T-helper 1 cell treated with Interleukin-12 subunit alpha and Interleukin-12 subunit beta and Interleukin-4 antibody, amounts not matched to agents 30 ng/mL and 1 ng/mL, for 36 hours (primary cell): ENCODE measurements at regions not wholly inside any gene's neighbourhood (a gene's known extent, or its start where the extent isn't known, plus 50 kb on each side); places are given as distances from the start of the nearest gene placed in this dataset.
"Not testable (repeated sequence)": the region's sequence is repeated elsewhere in the genome, so short reads cannot be mapped to it uniquely, and the experiment has no call there.

ENCODE experiments used
- intact Hi-C: fragments of 100-400 bp; cut with micrococcal nuclease; formaldehyde crosslinking; loops from one replicate; pipeline ENCODE4 v1.15.1; 2024

- intact Hi-C loops, result no loop called here
Observed at GRCh38 chr14:85319101-85319500, 210.8 kb upstream of the FLRT2 start.

DNA sequence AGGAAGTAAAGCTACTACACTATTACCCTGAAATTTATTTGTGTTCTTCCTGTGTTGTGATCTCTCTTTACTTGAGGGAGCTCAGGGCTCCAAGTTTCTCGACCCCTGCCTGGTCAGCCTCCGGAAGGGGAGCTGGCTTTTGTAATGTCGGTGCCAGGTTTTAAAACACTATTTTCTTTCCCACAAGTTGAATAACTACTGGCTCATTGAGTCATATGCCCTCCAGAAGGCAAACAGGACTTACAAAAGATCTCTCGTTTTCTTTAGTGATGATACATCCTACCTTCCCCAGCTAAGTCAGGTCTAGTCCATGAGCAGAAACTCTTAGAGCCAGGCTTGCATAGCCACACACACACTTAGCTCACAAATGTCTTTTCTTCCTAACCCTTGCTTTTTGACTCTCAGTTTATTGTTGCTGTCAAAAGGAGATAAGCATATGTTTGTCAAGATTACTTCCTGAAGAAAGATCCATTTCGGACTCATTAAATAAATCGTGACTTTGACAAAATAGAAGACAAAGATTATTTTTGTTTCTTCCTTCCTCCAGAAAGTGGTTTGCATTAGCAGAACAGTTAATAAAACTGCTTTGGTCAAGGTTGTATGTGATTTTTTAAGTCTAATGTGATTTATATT lies 209.8 kb upstream of the FLRT2 start:
- intact Hi-C loops, result no loop called here

DNA sequence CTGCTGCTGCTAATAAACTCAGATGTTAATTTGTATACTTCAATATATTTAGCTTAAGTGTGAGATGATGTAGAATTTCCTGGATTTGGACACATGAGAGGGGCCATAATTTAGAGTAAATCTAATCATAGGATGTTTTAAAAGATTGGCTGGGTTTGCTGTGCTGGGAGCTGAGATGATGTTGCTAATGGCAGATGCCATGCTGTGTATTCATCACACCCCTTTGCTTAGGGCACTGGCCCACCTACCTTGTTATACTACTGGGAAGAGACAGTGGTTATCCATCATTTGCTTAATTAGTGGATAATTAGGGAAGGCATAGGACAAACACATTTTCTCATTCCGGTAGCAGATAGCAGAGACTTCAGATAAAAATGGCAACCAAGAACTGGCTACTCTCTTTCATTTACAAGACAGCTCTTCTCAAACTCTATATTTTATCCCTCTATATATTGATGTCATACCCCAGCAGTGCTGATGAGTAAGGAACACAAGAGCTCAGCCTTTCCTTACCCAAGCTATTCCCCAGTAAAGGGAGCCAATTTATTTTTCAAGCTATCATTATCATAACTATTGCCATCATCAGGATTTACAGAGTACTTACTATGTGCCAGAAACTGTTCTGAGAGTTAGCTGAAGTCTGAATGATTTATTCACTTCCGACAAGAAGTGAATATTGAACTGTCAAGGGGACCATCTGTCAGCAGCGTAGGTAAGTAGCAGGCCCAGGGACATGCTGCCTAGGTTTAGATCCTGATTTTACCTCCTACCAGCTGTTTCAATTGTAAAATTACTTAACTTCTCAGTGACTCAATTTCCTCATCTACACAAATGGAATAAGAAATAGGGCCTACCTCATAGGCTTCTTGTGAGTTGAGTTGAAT lies 204.6 kb upstream of the FLRT2 start:
- intact Hi-C loops, result no loop called here

DNA sequence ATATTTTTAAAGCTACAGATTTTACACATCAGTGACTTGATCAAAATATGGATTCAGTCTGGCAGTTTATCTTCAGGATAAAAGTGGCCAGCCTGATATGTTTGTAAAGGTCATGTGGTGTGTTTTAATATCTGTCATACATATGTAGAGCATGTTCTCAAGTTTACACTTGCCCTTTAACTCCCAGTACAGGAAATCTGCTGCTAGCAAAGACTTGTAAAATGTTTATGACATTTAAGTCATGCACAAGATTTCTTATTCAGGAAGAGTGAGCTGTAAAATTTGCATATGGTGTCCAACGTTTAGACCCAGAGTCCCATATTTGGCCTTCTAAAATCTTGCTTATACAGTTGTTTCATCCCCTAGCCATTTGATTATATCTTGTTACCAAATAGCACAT lies 197.5 kb upstream of the FLRT2 start:
- intact Hi-C loops, result no loop called here

GRCh38 chr14:85333313-85333712 lies 196.6 kb upstream of the FLRT2 start:
- intact Hi-C loops, result no loop called here

GRCh38 chr14:85333841-85334240 lies 196.1 kb upstream of the FLRT2 start:
- intact Hi-C loops, result no loop called here

- intact Hi-C loops, result no loop called here
Observed at GRCh38 chr14:85334316-85334715, 195.6 kb upstream of the FLRT2 start.

GRCh38 chr14:85336257-85336656 lies 193.7 kb upstream of the FLRT2 start:
- intact Hi-C loops, result no loop called here

DNA sequence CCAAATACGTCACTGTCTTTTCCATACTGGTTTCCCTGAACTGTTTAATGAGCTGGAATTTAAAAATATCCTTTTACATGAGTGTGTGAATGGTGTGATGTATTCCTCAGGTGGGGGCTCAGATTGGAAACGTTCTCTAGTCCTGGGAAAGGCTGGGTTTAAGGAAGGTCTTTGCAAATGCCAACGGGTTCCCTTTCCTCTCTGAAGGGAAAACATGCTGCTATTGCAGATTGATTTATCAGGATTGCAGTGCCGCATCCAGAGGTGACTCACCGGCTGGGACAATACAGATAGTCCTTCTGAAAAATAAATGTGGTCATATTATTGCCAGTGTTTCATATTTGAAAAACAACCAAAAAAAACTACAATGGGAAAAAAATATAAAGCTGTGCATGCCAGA lies 193.1 kb upstream of the FLRT2 start:
- intact Hi-C loops, result no loop called here

DNA sequence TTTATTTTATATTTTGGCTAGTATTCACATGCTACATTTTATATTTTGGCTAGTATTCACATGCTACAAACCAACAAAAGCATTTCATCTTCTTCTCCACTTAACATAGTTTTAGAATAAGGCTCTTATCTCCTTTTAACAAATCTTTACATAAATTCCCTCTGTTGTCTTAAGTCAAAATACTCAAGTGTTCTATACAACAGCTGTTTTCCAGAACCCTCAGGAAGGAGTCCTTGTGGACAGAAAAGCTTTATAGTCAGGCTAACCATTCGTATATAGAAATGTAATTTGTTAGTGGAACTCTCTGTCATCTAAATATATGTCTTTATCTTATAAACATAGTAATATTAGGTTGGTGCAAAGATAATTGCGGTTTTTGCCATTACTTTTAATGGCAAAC lies 191.0 kb upstream of the FLRT2 start:
- intact Hi-C loops, result no loop called here

GRCh38 chr14:85342858-85343607 lies 186.9 kb upstream of the FLRT2 start:
- intact Hi-C loops, result no loop called here

- intact Hi-C loops, result no loop called here
Observed at GRCh38 chr14:85344171-85344570, 185.8 kb upstream of the FLRT2 start.

DNA sequence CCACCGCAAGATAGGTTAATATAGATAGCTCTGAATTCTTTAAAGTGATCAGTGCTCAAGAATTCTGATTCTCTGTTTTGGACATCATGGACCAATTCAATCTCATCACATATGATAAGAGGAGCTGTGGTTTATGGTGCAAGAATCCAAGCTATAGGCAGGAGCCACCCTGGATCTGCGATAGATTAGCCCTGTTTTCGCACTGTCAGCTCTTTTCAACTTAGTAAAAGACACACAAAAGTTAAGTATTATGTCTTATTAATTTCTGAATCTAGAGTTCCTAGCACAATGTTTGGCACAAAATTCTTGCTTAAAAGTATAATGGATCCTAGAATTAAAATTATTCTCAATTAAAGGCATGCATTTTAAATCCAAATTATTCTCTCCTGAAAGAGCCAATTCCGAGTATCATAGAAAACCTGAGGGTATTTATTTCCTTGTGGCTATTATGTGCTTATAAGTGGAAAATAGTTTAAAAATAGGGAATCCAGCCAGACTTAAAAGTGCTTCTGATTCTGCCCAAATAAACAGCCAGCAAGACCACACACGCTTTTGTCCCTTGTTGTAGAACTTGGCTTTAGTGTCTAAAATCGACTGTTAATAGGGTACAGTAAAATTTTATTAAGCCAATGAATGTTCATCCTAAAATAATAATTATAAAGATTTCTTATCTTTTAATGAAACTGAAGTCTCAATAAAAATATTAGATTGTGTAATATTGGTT lies 184.9 kb upstream of the FLRT2 start:
- intact Hi-C loops, result no loop called here

GRCh38 chr14:85350667-85351066 lies 179.3 kb upstream of the FLRT2 start:
- intact Hi-C loops, result no loop called here

DNA sequence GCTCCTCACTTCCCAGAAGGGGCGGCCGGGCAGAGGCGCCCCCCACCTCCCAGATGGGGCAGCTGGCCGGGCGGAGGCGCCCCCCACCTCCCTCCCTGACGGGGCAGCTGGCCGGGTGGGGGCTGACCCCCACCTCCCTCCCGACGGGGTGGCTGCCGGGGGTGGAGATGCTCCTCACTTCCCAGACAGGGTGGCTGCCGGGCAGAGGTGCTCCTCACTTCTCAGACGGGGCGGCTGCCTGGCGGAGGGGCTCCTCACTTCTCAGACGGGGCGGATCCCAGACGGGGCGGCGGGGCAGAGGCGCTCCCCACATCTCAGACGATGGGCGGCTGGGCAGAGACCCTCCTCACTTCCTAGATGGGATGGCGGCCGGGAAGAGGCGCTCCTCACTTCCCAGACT lies 177.4 kb upstream of the FLRT2 start:
- intact Hi-C loops, result not testable (repeated sequence)

DNA sequence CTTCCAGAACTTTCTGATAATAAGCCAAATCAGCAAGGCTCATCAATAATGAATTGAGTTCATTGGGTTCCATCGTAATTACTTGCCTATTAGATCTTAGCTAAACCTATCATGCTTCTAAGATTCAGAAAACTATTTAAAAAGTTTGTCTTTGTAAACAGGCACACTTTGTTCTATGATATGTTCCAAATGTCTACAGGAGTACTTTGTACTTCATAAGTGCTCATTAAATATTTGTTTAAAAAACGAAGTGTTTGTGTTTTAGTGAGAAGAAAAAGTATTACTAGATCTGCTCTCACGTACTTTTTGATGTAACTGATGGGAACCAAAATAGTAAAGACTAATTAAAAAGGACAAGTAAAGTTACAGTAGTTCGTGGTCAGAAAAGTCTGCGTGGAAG lies 172.8 kb upstream of the FLRT2 start:
- intact Hi-C loops, result no loop called here

- intact Hi-C loops, result no loop called here
Observed at GRCh38 chr14:85358136-85358785, 171.7 kb upstream of the FLRT2 start.

DNA sequence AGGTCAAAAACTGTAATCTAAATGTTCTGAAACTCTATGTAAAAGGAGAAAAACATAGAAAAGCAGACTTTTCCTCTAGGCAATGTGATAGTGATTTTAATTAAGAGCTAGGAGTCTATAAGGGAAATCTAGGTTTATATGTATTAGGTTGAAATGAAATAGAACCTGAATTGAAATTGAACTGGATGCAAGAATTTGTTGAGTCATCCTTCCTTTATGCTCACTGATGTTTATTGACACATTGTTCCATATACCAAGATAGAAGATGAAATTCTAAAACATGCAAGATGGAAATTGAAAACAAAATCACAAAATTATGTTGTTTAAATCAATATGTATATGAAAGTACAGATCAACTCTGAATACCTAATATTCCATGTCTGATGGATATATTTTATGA lies 170.4 kb upstream of the FLRT2 start:
- intact Hi-C loops, result no loop called here

- intact Hi-C loops, result no loop called here
Observed at GRCh38 chr14:85363358-85363757, 166.6 kb upstream of the FLRT2 start.

DNA sequence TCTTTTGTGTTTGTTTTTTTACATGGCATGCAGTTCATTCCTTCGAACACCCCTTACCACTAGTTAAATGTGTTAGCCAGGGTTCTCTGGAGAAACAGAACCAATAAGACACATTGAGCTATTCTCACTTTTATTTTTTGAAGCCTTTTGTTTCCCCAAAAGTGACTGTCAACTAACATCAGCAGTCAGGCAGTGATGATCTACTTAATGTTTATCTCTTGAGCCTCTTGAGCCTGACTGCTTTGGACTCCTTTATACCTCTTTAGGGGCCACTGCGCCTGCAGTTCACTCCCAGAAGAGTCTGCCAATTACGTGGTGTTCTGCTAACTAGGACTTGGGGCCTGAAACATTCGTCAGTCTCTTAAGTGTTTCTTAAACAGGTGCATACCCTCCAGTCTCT lies 163.7 kb upstream of the FLRT2 start:
- intact Hi-C loops, result no loop called here

GRCh38 chr14:85380881-85381280 lies 149.1 kb upstream of the FLRT2 start:
- intact Hi-C loops, result no loop called here
